Renal cortex interstitium (tissue), 11 donors: ENCODE measurements at regions not wholly inside any gene's neighbourhood (a gene's known extent, or its start where the extent isn't known, plus 50 kb on each side); places are given as distances from the start of the nearest gene placed in this dataset.

Source experiments
- DNase-seq, 11 donors: peaks; one replicate each; pipeline ENCODE4 v3.0.0-alpha.2; 2013; ENCODE audit warnings: low read depth in 9 of 11, low spot score in 4 of 11; ENCODE audit errors: extremely low read depth in 1 of 11

GRCh38 chr10:78634389-78634815 is 434.4 kb upstream of the ZMIZ1 start:
- DNase-seq = no peak

GRCh38 chr10:78634835-78635234 is 433.9 kb upstream of the ZMIZ1 start:
- DNase-seq = no peak

- no peak for DNase-seq
Observed at GRCh38 chr10:78639629-78640028, 429.1 kb upstream of the ZMIZ1 start.

- no peak for DNase-seq
Observed at GRCh38 chr10:78640796-78641636, 427.8 kb upstream of the ZMIZ1 start.

GRCh38 chr10:78641693-78642092 is 427.1 kb upstream of the ZMIZ1 start:
- no peak for DNase-seq

- DNase-seq = no peak
Observed at GRCh38 chr10:78642269-78642816, 426.4 kb upstream of the ZMIZ1 start.

GRCh38 chr10:78643513-78643912 is 425.3 kb upstream of the ZMIZ1 start:
- DNase-seq = no peak

GRCh38 chr10:78644550-78644949 is 424.2 kb upstream of the ZMIZ1 start:
- no peak for DNase-seq

- no peak for DNase-seq
Observed at GRCh38 chr10:78645169-78645686, 423.5 kb upstream of the ZMIZ1 start.

GRCh38 chr10:78645975-78646374 is 422.8 kb upstream of the ZMIZ1 start:
- DNase-seq = no peak

- no peak for DNase-seq
Observed at GRCh38 chr10:78648256-78648860, 420.4 kb upstream of the ZMIZ1 start.

- no peak for DNase-seq
Observed at GRCh38 chr10:78649429-78649828, 419.3 kb upstream of the ZMIZ1 start.

- no peak for DNase-seq
Observed at GRCh38 chr10:78650122-78650521, 418.6 kb upstream of the ZMIZ1 start.

- DNase-seq = no peak
Observed at GRCh38 chr10:78651287-78651686, 417.5 kb upstream of the ZMIZ1 start.

- DNase-seq = no peak
Observed at GRCh38 chr10:78653555-78653954, 415.2 kb upstream of the ZMIZ1 start.

- no peak for DNase-seq
Observed at GRCh38 chr10:78654047-78654590, 414.6 kb upstream of the ZMIZ1 start.

- no peak for DNase-seq
Observed at GRCh38 chr10:78655979-78656378, 412.8 kb upstream of the ZMIZ1 start.

- peak; percentile 69 to 94 (median 76) for DNase-seq
Observed at GRCh38 chr10:78656417-78657162, 412.2 kb upstream of the ZMIZ1 start.

- DNase-seq = no peak
Observed at GRCh38 chr10:78657163-78657861, 411.5 kb upstream of the ZMIZ1 start.
